ENCODE measurements at regions not wholly inside any gene's neighbourhood (a gene's known extent, or its start where the extent isn't known, plus 50 kb on each side); places are given as distances from the start of the nearest gene placed in this dataset.

- Histone ChIP-seq H3K27me3 (ENCODE audit: insufficient read depth) (no peaks in the 10 kb centered on the region), H3K27ac (ENCODE audit: low read depth) (no peak overlapping the region), H3K9me2 (ENCODE audit: insufficient read depth) (no peaks in the 10 kb centered on the region; the same call in 1 of the 2 replicates), H2AFZ (no peak overlapping the region), H3K4me3 (no peak overlapping the region), H3F3A (replicated peaks; ENCODE audit: low read depth) (no peaks in the 10 kb centered on the region), H4K20me1 (replicated peaks; ENCODE audit: insufficient read depth) (no peaks in the 10 kb centered on the region), H3K4me1 (ENCODE audit: insufficient read depth) (no peaks in the 10 kb centered on the region), H3K79me2 (replicated peaks; ENCODE audit: insufficient read depth) (no peaks in the 10 kb centered on the region), H3K36me3 (ENCODE audit: insufficient read depth) (no peaks in the 10 kb centered on the region), H3K4me2 (no peak overlapping the region)
- no peak overlapping the region for H3K27ac Mint-ChIP-seq
- DNase-seq (ENCODE audit: low spot score), result no peak
- ATAC-seq, result no peak
- H3K4me3 Mint-ChIP-seq, result no peak overlapping the region
- H3K4me1 Mint-ChIP-seq, result no peaks in the 10 kb centered on the region
- TF ChIP-seq ZNF114 (CRISPR knock-in tag; IDR thresholded peaks at IDR 0.05), result no peak
- TF ChIP-seq CREB1 (CRISPR knock-in tag; IDR thresholded peaks at IDR 0.05; ENCODE audit: low read depth), result no peak
- no peak for TF ChIP-seq ZNF462 (CRISPR knock-in tag; IDR thresholded peaks at IDR 0.05)
- TF ChIP-seq EZH2phosphoT487 (IDR thresholded peaks at IDR 0.05; ENCODE audit: unreplicated experiment), result no peak
- no peak for TF ChIP-seq NANOG (IDR thresholded peaks at IDR 0.05; ENCODE audit: borderline replicate concordance)
- TF ChIP-seq ZNF331 (CRISPR knock-in tag; IDR thresholded peaks at IDR 0.05; ENCODE audit: low read depth), result no peak
- TF ChIP-seq CTCF (conservative IDR thresholded peaks at IDR 0.05; ENCODE audit: low read depth in 2 of 2), result no peak
- TF ChIP-seq JUNB (IDR thresholded peaks at IDR 0.05; ENCODE audit: unreplicated experiment), result no peak
- TF ChIP-seq STAT1 (IDR thresholded peaks at IDR 0.05; ENCODE audit: unreplicated experiment), result no peak
- no peak for TF ChIP-seq ETS1 (IDR thresholded peaks at IDR 0.05)
- TF ChIP-seq EZH2 (IDR thresholded peaks at IDR 0.05; ENCODE audit: low read depth, unreplicated experiment), result no peak
- no peak for TF ChIP-seq REST (IDR thresholded peaks at IDR 0.05; ENCODE audit: unreplicated experiment)
- TF ChIP-seq POLR2AphosphoS5 (IDR thresholded peaks at IDR 0.05; ENCODE audit: low read depth), result no peak
- no peaks in the 10 kb centered on the region for H3K36me3 Mint-ChIP-seq (ENCODE audit: low read depth)
- H3K9me3 Mint-ChIP-seq, result no peaks in the 10 kb centered on the region
- peaks cover 3% of the 10 kb centered on the region for H3K27me3 Mint-ChIP-seq (ENCODE audit: insufficient read depth, low read depth, poor library complexity)
Measured at GRCh38 chr7:148486937-148487336, 103.6 kb upstream of the C7orf33 start.
